ENCODE measurements at regions not wholly inside any gene's neighbourhood (a gene's known extent, or its start where the extent isn't known, plus 50 kb on each side); places are given as distances from the start of the nearest gene placed in this dataset.
A peak's percentile ranks its signal among the peaks of the same experiment; 100 is the strongest.

DNA sequence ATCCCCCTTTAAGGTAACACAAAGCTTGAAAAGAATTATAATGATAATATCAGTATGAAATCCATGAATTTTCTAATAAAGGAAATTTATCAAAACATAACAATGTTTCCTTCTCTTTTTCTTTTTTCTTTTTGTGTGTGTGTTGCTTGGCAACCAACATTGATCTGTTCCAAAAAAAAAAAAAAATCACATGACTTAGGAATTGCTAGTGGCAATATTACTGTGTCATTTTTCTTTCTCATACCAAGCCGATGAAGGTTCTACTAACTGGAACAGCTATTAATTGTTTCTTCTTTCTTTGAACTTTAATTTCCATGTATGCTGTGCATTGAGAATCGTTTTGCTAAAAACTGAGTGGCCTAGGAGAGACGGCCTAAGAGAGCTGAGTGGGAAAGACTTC is 317.7 kb upstream of the ONECUT1 start:
- no peak for DNase-seq (ENCODE audit: extremely low read depth, low read depth)
- no peak overlapping the region for H3K4me3 ChIP-seq (replicated peaks; ENCODE audit: low read depth, low read length)
- TF ChIP-seq, protein P1, sequence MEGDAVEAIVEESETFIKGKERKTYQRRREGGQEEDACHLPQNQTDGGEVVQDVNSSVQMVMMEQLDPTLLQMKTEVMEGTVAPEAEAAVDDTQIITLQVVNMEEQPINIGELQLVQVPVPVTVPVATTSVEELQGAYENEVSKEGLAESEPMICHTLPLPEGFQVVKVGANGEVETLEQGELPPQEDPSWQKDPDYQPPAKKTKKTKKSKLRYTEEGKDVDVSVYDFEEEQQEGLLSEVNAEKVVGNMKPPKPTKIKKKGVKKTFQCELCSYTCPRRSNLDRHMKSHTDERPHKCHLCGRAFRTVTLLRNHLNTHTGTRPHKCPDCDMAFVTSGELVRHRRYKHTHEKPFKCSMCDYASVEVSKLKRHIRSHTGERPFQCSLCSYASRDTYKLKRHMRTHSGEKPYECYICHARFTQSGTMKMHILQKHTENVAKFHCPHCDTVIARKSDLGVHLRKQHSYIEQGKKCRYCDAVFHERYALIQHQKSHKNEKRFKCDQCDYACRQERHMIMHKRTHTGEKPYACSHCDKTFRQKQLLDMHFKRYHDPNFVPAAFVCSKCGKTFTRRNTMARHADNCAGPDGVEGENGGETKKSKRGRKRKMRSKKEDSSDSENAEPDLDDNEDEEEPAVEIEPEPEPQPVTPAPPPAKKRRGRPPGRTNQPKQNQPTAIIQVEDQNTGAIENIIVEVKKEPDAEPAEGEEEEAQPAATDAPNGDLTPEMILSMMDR (IDR thresholded peaks at IDR 0.05; ENCODE audit: low read depth, low read length, missing control alignments), result no peak

DNA sequence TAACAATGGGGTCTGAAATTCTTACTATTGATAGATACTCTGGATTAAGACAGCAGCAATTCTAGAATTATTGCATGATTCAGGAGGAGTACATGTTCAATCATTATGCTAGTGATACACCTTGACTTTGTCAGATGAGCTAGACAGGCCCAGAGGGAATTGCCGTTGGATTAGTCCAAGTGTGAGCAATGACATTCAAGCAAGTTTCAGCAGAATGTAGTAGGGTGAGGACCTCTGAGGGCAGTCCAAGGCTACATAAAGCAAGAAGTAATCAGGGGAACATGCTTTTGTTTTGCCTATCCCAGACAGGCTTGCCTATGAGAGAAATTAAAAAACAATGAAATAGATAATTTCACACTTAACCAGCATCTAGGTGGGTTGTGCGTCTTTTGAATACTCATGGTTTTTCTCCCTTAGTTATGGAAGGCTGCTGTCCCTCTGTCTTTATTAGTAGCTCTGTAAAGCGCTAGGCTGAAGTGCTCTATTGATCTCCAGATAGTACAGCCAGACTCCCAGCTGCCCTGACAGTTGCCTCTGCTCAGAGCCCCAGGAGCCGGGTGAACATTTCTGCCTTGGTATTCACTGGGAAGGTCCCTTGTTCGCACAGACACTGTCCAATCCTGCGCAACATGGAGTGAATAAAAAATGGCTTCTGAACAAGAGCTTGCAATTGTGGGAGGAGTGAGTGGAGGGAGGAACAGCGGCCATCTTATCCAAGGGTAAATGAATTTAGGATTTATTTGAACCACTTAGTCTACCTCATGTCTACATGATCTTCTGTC is 316.6 kb upstream of the ONECUT1 start:
- DNase-seq (ENCODE audit: extremely low read depth, low read depth), result no peak
- H3K4me3 ChIP-seq (replicated peaks; ENCODE audit: low read depth, low read length), result no peak overlapping the region
- TF ChIP-seq, protein P1 (IDR thresholded peaks at IDR 0.05; ENCODE audit: low read depth, low read length, missing control alignments), result no peak

DNA sequence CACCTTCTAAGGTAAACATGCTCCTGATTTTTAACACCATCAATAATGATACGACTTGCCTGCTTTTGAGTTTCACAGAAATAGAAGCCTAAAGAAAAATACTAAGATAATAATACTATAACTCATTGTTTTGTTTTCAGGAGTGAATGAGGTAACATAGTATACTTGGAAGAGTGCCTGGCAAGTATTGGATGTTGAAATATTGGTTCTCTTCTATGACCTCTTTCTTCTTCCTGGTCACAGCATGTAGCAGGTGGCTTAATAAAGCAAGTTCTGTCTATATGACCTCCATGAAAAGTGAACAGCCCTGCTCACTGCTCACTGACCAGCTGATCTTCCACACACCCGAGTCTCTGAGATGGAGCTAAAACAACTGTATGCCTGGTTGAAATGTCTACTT is 312.3 kb upstream of the ONECUT1 start:
- TF ChIP-seq, protein P1 (IDR thresholded peaks at IDR 0.05; ENCODE audit: low read depth, low read length, missing control alignments), result no peak
- no peak overlapping the region for H3K4me3 ChIP-seq (replicated peaks; ENCODE audit: low read depth, low read length)
- no peak for DNase-seq (ENCODE audit: extremely low read depth, low read depth)

DNA sequence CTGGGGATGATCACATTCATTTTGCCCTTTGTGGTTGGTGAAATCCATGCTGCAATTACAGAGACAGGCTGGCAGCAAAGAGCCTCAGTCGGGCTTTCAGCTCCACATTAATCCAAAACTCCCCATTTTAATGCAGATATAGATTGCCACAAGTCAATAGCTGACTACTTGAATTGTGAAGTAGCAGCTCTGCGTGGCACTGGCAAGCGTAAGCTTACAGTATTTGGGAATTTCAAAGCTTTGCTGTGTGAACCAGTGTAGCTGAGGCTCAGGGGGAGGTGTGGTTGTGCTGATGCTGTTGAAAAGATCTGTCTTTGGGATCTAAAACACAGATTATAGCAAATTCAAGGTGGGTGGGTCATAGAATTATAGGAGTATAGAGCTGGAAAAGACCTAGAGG is 290.3 kb upstream of the ONECUT1 start:
- no peak for DNase-seq (ENCODE audit: extremely low read depth, low read depth)
- TF ChIP-seq, protein P1 (IDR thresholded peaks at IDR 0.05; ENCODE audit: low read depth, low read length, missing control alignments), result no peak
- H3K4me3 ChIP-seq (replicated peaks; ENCODE audit: low read depth, low read length), result no peak overlapping the region

DNA sequence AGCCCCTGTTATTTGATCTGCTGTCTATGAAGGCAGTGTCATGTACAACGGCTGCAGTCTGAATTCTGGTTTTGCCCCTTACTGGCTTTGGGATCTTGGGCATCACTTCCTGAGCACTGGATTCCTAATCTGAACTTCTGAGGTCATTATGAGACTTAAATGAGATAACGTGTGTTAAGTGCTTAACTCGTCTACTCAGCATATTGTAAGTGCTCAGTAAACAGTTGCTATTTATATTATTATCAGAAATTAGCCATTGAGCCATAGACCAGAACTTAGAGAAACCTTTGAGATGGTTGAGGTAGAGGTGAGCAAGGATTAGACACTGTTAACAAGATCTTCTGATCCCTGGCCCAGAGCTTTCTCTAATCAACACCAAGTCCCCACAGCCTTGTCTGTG is 284.1 kb upstream of the ONECUT1 start:
- TF ChIP-seq, protein P1 (IDR thresholded peaks at IDR 0.05; ENCODE audit: low read depth, low read length, missing control alignments), result no peak
- no peak for DNase-seq (ENCODE audit: extremely low read depth, low read depth)
- no peak overlapping the region for H3K4me3 ChIP-seq (replicated peaks; ENCODE audit: low read depth, low read length)

DNA sequence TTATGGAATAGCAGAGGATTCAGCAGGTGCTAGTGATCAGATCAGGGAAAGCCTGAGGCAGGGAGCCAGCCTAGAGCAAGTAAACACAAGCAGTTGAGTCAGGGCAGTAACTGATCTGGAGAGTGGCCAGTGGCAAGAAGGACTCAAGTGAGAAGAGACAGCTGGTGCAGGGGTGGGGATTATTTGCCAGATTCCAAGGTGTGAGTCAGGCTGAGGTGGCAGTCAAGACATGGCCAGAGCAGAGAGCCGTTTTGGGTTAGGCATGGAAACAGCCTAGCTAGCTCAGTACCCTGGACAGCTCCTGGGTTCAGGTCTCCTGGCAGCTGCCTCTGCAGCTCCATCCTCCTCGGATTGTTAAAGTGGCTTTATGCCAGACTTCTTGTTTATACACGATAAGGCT is 281.9 kb upstream of the ONECUT1 start:
- TF ChIP-seq, protein P1 (IDR thresholded peaks at IDR 0.05; ENCODE audit: low read depth, low read length, missing control alignments), result no peak
- DNase-seq (ENCODE audit: extremely low read depth, low read depth), result peak; percentile 2

DNA sequence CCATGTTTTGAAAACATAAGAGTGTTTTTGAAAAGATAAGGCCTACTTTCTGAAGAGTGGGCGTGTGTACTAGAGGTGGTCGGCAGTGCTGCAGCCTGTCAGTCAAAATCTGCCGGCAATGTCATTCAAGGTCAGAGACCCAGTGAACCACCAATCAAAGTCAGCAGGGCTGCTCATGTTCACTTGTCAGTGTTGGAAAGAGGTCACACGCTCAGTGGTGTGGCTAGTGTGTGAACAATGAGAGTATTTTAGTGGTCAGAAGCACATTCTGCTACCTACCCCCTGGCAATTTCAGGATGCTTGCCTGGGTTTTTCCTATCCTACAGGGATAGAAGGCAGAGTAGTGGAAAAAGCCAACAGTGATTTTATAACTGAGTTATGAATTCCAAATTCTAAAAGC is 278.5 kb upstream of the ONECUT1 start:
- H3K4me3 ChIP-seq (replicated peaks; ENCODE audit: low read depth, low read length), result no peak overlapping the region
- no peak for DNase-seq (ENCODE audit: extremely low read depth, low read depth)
- TF ChIP-seq, protein P1 (IDR thresholded peaks at IDR 0.05; ENCODE audit: low read depth, low read length, missing control alignments), result no peak

More for the DNA sequence above, 281.9 kb upstream of the ONECUT1 start:
- no peak overlapping the region for H3K4me3 ChIP-seq (replicated peaks; ENCODE audit: low read depth, low read length)

All from HFF-Myc (cell line).